Vagina (tissue), 2 donors: ENCODE measurements at regions not wholly inside any gene's neighbourhood (a gene's known extent, or its start where the extent isn't known, plus 50 kb on each side); places are given as distances from the start of the nearest gene placed in this dataset.

ENCODE experiments used
- DNase-seq, 2 donors: peaks; one replicate each; pipeline ENCODE4 v3.0.0-alpha.2; 2017; ENCODE audit errors: extremely low spot score in 2 of 2
- H3K27ac ChIP-seq: fragments of 200-600 bp; sonication (generic); one replicate; pipeline ENCODE4 v1.5.1; 2019
- H3K27me3 ChIP-seq: fragments of 200-600 bp; sonication (generic); one replicate; pipeline ENCODE4 v1.5.1; 2019
- H3K36me3 ChIP-seq, 2 donors: fragments of 200-600 bp; sonication (generic); one replicate each; pipeline ENCODE4 v1.5.1; 2017 to 2019
- H3K4me1 ChIP-seq: fragments of 200-600 bp; sonication (generic); one replicate; pipeline ENCODE4 v1.5.1; 2019
- H3K4me3 ChIP-seq, 2 donors: fragments of 200-600 bp; sonication (generic); 1 replicate in 1 of 2; 2 replicates in 1 of 2; pipeline ENCODE4 v1.5.1; 2016 to 2019
- H3K9me3 ChIP-seq: fragments of 200-600 bp; sonication (generic); one replicate; pipeline ENCODE4 v1.5.1; 2019
- POLR2A ChIP-seq, 2 donors: fragments of 450-650 bp; IDR thresholded peaks; one replicate each; pipeline ENCODE4 v1.6.1; 2017; ENCODE audit warnings: antibody characterized with exemption in 2 of 2, mild to moderate bottlenecking in 2 of 2, moderate library complexity in 2 of 2
- POLR2AphosphoS5 ChIP-seq, 2 donors: sonication (generic); formaldehyde crosslinking; IDR thresholded peaks; one replicate each; pipeline ENCODE4 v1.9.0; 2017; ENCODE audit warnings: antibody characterized with exemption in 2 of 2, mild to moderate bottlenecking in 2 of 2, low read depth in 1 of 2; ENCODE audit not compliant: insufficient read depth in 1 of 2
- intact Hi-C: fragments of 100-400 bp; cut with DNase I; formaldehyde crosslinking; loops from one replicate; pipeline ENCODE4 v1.15.1; 2023
- TF ChIP-seq, protein P1 (sequence below), 3 experiments: fragments of 450-650 bp in 2 of 3; fragments of 200-600 bp in 1 of 3; sonication (generic) in 1 of 3; IDR thresholded peaks; one replicate each; pipeline ENCODE4 v1.5.1; 2017 to 2019; ENCODE audit warnings: antibody characterized with exemption in 3 of 3, mild to moderate bottlenecking in 2 of 3, moderate library complexity in 2 of 3

DNA sequence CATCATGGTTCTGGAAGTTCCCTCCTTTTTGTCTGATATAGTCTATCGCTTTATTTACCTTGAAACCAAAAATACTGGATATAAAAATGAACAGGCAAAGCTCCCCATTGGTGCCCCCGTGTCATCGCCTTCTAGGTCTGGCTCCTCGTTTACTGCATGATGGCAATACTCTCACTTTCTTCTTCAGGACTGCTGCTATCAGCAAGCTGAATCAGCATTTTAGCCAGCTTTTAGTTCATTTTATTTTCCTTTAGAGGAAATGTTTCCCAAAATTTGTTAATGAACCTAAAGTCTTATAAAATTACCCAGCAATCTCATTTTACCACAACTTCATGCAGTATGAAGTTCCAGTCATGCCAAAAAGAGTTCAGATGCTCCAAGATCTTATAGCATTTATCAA is 80.5 kb downstream of the ZIC3 start:
- no peak overlapping the region for H3K27ac ChIP-seq
- no peaks in the 10 kb centered on the region for H3K9me3 ChIP-seq
- DNase-seq = no peak
- no peak for TF ChIP-seq POLR2A (IDR thresholded peaks at IDR 0.05)
- TF ChIP-seq, protein P1, sequence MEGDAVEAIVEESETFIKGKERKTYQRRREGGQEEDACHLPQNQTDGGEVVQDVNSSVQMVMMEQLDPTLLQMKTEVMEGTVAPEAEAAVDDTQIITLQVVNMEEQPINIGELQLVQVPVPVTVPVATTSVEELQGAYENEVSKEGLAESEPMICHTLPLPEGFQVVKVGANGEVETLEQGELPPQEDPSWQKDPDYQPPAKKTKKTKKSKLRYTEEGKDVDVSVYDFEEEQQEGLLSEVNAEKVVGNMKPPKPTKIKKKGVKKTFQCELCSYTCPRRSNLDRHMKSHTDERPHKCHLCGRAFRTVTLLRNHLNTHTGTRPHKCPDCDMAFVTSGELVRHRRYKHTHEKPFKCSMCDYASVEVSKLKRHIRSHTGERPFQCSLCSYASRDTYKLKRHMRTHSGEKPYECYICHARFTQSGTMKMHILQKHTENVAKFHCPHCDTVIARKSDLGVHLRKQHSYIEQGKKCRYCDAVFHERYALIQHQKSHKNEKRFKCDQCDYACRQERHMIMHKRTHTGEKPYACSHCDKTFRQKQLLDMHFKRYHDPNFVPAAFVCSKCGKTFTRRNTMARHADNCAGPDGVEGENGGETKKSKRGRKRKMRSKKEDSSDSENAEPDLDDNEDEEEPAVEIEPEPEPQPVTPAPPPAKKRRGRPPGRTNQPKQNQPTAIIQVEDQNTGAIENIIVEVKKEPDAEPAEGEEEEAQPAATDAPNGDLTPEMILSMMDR (IDR thresholded peaks at IDR 0.05) = no peak
- H3K36me3 ChIP-seq = no peaks in the 10 kb centered on the region
- intact Hi-C loops = no loop called here
- no peaks in the 10 kb centered on the region for H3K27me3 ChIP-seq
- no peaks in the 10 kb centered on the region for H3K4me1 ChIP-seq
- H3K4me3 ChIP-seq = no peak overlapping the region

DNA sequence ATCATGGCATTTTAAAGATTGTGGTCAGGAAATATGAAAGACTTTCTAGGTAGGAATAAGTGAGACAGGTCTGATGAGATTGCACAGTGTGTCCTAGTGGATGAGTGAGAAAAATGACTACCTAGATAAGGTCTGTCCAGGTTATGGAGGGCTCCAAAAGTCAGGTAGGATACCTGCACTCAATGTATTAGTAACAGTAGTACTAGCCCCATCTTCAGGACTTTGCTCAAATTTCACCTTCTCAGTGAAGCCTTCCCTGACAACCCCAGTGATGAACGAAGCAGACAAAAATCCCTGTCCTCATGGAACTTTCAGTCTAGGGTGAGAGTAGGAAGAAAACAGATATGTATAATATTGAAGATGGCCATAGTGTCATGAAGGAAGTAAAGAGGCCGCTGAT is 85.7 kb downstream of the ZIC3 start:
- DNase-seq = no peak
- H3K4me1 ChIP-seq = no peaks in the 10 kb centered on the region
- intact Hi-C loops = no loop called here
- no peaks in the 10 kb centered on the region for H3K36me3 ChIP-seq
- no peaks in the 10 kb centered on the region for H3K27me3 ChIP-seq
- no peak overlapping the region for H3K27ac ChIP-seq
- TF ChIP-seq POLR2AphosphoS5 (IDR thresholded peaks at IDR 0.05; ENCODE audit: insufficient read depth in 1 of 2, low read depth in 1 of 2) = no peak
- no peak for TF ChIP-seq POLR2A (IDR thresholded peaks at IDR 0.05)
- TF ChIP-seq, protein P1 (IDR thresholded peaks at IDR 0.05) = no peak
- H3K4me3 ChIP-seq = no peak overlapping the region
- H3K9me3 ChIP-seq = no peaks in the 10 kb centered on the region

DNA sequence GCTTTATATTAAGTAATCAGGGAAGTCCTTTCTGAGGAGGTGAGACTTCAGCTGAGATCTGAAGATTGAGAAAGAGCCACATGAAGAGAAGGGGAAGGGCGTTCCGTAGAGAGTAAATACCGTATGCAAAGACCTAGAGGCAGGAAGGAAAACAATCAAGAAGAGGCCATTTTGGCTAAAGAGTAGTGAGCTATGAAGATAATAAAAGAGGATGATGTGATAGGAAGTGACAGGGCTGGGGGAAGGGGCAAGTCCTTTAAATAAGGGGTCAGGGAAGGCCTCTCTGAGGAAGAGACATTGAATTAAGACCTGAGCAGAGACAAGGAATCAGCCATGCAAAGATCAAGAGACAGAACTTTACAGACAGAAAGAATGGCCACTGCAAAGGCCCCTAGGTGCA is 86.2 kb downstream of the ZIC3 start:
- no peak for TF ChIP-seq POLR2A (IDR thresholded peaks at IDR 0.05)
- TF ChIP-seq, protein P1 (IDR thresholded peaks at IDR 0.05) = no peak
- TF ChIP-seq POLR2AphosphoS5 (IDR thresholded peaks at IDR 0.05; ENCODE audit: insufficient read depth in 1 of 2, low read depth in 1 of 2) = no peak
- no peak for DNase-seq
- Histone ChIP-seq H3K4me1 (no peaks in the 10 kb centered on the region), H3K36me3 (no peaks in the 10 kb centered on the region), H3K27ac (no peak overlapping the region), H3K27me3 (no peaks in the 10 kb centered on the region), H3K4me3 (no peak overlapping the region), H3K9me3 (no peaks in the 10 kb centered on the region)
- intact Hi-C loops = no loop called here

DNA sequence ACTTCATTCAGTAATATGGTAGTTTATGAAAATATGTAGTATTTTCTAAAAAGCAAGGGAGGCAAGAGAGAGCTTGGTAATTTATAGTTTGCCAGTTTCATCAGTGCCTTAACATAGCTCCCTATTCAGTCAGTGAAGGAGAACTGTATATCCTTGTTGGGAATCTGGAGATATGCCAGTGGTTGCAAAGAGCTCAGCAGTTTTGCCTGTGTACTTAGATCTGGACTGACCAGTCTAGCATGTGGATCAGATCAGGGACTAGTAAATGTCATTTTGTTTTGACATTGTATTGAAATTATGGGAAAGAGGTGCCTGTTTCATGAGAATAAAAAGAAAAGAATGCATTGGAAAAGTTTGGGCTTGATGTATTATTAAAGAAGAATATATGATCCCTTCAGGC is 88.6 kb downstream of the ZIC3 start:
- intact Hi-C loops = no loop called here
- no peaks in the 10 kb centered on the region for H3K36me3 ChIP-seq
- TF ChIP-seq POLR2AphosphoS5 (IDR thresholded peaks at IDR 0.05; ENCODE audit: insufficient read depth in 1 of 2, low read depth in 1 of 2) = no peak
- TF ChIP-seq, protein P1 (IDR thresholded peaks at IDR 0.05) = no peak
- no peak for TF ChIP-seq POLR2A (IDR thresholded peaks at IDR 0.05)
- no peaks in the 10 kb centered on the region for H3K27me3 ChIP-seq
- DNase-seq = no peak
- H3K9me3 ChIP-seq = no peaks in the 10 kb centered on the region
- H3K4me3 ChIP-seq = no peak overlapping the region
- no peak overlapping the region for H3K27ac ChIP-seq
- no peaks in the 10 kb centered on the region for H3K4me1 ChIP-seq

DNA sequence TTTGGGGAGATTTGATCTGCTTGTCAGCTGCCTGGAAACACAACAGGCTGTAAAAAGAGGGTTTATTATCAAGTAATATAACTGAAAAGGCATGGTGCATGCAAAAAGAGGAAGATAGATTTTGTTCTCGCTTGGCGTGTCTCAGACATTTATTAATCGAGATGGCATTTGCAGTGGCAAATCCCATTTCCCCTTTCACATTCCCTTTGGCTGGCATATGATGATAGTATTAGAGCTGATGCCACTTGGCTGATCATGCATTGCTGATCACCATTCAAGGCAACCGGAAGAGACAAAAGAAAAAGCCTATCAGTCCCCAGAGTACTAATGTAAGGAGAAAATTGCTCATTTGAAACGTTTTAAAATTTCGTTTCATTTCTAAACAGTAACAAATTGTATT is 101.8 kb downstream of the ZIC3 start:
- no peaks in the 10 kb centered on the region for H3K36me3 ChIP-seq
- no peaks in the 10 kb centered on the region for H3K9me3 ChIP-seq
- no peak for TF ChIP-seq POLR2A (IDR thresholded peaks at IDR 0.05)
- no peak for TF ChIP-seq POLR2AphosphoS5 (IDR thresholded peaks at IDR 0.05; ENCODE audit: insufficient read depth in 1 of 2, low read depth in 1 of 2)
- TF ChIP-seq, protein P1 (IDR thresholded peaks at IDR 0.05) = no peak
- H3K27ac ChIP-seq = no peak overlapping the region
- no peaks in the 10 kb centered on the region for H3K27me3 ChIP-seq
- H3K4me3 ChIP-seq = no peak overlapping the region
- no peaks in the 10 kb centered on the region for H3K4me1 ChIP-seq
- no peak for DNase-seq
- intact Hi-C loops = no loop called here
